Mesendoderm (in vitro differentiated cells): ENCODE measurements at regions not wholly inside any gene's neighbourhood (a gene's known extent, or its start where the extent isn't known, plus 50 kb on each side); places are given as distances from the start of the nearest gene placed in this dataset. TPM values are rescaled to one million over a fixed set of nuclear protein-coding genes. Genes with fewer than 3 reads are reported as not detected.

Source experiments
- small RNA-seq: library from polyadenylated mRNA; stranded (forward); fragments of <200 nt; extraction: miRNeasy Mini kit (QIAGEN cat#:217004); gene quantifications from one replicate; pipeline ENCODE3, GENCODE V24; 2013; ENCODE audit not compliant: insufficient read depth

Small RNA genes lying in the stretch of these regions (small RNA-seq; reads per million reads assigned to genes)
- not detected for gene RNU6-274P
